SH-SY5Y (cell line): ENCODE measurements at regions not wholly inside any gene's neighbourhood (a gene's known extent, or its start where the extent isn't known, plus 50 kb on each side); places are given as distances from the start of the nearest gene placed in this dataset.

ENCODE experiments used
- GATA2 ChIP-seq: IDR thresholded peaks from 2 replicates; pipeline ENCODE4 v1.6.1; 2011; ENCODE audit warnings: mild to moderate bottlenecking, low read depth, low read length
- GATA3 ChIP-seq: IDR thresholded peaks from 2 replicates; pipeline ENCODE4 v1.6.1; 2011; ENCODE audit warnings: low read depth, mild to moderate bottlenecking, low read length, moderate library complexity

GRCh38 chr6:139475241-139475640, 100.8 kb upstream of the CITED2 start:
- no peak for TF ChIP-seq GATA2
- no peak for TF ChIP-seq GATA3
